ENCODE measurements at regions not wholly inside any gene's neighbourhood (a gene's known extent, or its start where the extent isn't known, plus 50 kb on each side); places are given as distances from the start of the nearest gene placed in this dataset.
"Not testable (repeated sequence)": the region's sequence is repeated elsewhere in the genome, so short reads cannot be mapped to it uniquely, and the experiment has no call there.

GRCh38 chr12:9420817-9421519, 186.7 kb downstream of the KLRB1 start:
- H3K36me3 Mint-ChIP-seq; H3K27me3 Mint-ChIP-seq (ENCODE audit: low read depth); H3K9me3 Mint-ChIP-seq; H3K4me1 Mint-ChIP-seq; H3K4me3 Mint-ChIP-seq; DNase-seq (ENCODE audit: low spot score in 2 of 2, unreplicated experiment in 2 of 2); H3K27ac Mint-ChIP-seq: not testable (repeated sequence)

- H3K36me3 Mint-ChIP-seq; H3K27me3 Mint-ChIP-seq (ENCODE audit: low read depth); H3K27ac Mint-ChIP-seq; H3K9me3 Mint-ChIP-seq; H3K4me3 Mint-ChIP-seq; DNase-seq (ENCODE audit: low spot score in 2 of 2, unreplicated experiment in 2 of 2); H3K4me1 Mint-ChIP-seq: not testable (repeated sequence)
Measured at GRCh38 chr12:9418669-9419041, 189.1 kb downstream of the KLRB1 start.

DNA sequence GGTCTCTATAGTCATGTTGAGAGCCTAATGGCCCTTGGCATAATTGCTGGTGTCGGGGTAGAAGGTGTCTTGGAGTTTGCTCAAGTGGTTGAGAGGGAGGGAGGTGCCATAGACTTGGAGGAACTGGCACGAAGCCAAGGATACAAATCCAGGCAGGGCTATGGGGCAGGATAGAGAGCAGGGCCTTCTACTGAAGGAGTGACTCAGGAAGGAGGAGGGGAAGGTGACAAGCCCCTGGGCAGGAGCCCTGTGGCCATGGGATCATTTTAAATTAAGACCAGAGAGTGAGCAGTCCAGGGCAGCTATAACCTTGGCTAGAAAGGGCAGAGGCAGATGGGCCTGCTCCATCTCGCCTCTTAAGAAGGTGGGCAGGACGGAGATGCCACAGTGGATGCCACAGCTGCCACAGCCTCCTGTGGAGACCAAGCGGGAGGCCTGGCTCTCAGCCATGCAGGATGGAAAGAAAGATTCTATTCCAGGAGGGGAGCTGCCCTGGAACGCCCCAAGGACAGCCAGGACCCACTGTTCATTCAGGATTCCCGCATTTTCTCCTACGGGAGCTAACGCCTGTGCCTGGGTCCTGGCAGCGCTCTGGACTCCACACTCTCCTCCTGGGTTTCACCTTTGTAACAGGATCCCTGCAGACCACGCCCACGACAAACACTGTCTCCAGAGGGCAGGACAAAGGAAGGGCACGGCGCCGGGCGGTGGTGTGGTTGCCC, 189.6 kb downstream of the KLRB1 start:
- not testable (repeated sequence) for H3K27me3 Mint-ChIP-seq (ENCODE audit: low read depth); H3K4me3 Mint-ChIP-seq; H3K27ac Mint-ChIP-seq; H3K4me1 Mint-ChIP-seq; H3K9me3 Mint-ChIP-seq; H3K36me3 Mint-ChIP-seq; DNase-seq (ENCODE audit: low spot score in 2 of 2, unreplicated experiment in 2 of 2)

GRCh38 chr12:9417341-9417740, 190.4 kb downstream of the KLRB1 start:
- not testable (repeated sequence) for H3K36me3 Mint-ChIP-seq; H3K27ac Mint-ChIP-seq; DNase-seq (ENCODE audit: low spot score in 2 of 2, unreplicated experiment in 2 of 2); H3K27me3 Mint-ChIP-seq (ENCODE audit: low read depth); H3K4me3 Mint-ChIP-seq; H3K9me3 Mint-ChIP-seq; H3K4me1 Mint-ChIP-seq

- not testable (repeated sequence) for DNase-seq (ENCODE audit: low spot score in 2 of 2, unreplicated experiment in 2 of 2); H3K27me3 Mint-ChIP-seq (ENCODE audit: low read depth); H3K9me3 Mint-ChIP-seq; H3K4me1 Mint-ChIP-seq; H3K27ac Mint-ChIP-seq; H3K4me3 Mint-ChIP-seq; H3K36me3 Mint-ChIP-seq
Measured at GRCh38 chr12:9416346-9416745, 191.4 kb downstream of the KLRB1 start.

DNA sequence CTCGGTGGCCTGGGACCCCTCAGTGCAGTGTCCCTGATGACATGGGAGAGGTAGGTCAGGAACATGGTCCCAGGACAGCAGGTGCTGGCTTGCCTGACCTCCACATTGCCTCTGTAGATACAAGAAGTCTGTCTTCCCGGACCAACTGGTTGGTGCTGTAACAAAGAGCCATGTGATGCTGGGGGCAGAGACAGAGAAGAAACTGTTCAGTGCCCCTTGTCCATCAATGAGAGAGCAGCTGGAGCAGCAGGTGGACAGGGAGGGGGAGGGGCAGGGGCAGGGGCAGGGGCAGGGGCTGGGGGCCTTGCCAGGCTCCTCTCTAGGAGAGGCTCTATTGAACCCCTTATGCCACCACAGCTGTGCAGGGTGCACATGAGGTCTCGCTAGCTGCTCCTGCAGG, 191.8 kb downstream of the KLRB1 start:
- not testable (repeated sequence) for H3K27ac Mint-ChIP-seq; DNase-seq (ENCODE audit: low spot score in 2 of 2, unreplicated experiment in 2 of 2); H3K4me1 Mint-ChIP-seq; H3K9me3 Mint-ChIP-seq; H3K27me3 Mint-ChIP-seq (ENCODE audit: low read depth); H3K4me3 Mint-ChIP-seq; H3K36me3 Mint-ChIP-seq

DNA sequence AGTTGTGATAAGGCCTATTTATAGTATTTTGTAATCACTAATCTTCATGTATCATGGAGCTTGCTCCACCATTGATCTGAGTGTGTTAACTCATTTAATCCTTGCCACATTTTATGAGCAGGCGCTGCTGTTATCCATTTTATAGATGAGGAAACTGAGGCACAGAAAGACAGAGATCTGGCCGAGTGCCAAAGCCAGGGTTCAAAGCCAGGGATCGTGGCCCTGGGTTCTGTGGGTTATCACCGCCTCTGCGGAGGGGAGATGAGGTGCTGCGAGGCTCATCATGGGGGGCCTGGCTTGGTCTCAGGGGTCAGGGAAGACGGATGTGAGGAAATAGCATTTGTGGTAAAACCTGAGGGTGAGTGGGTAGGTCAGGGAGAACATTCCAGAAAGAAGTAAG, 193.9 kb downstream of the KLRB1 start:
- peak overlapping the region; percentile 16 for H3K27ac Mint-ChIP-seq
- H3K4me1 Mint-ChIP-seq; DNase-seq (ENCODE audit: low spot score in 2 of 2, unreplicated experiment in 2 of 2); H3K4me3 Mint-ChIP-seq; H3K9me3 Mint-ChIP-seq; H3K27me3 Mint-ChIP-seq (ENCODE audit: low read depth); H3K36me3 Mint-ChIP-seq: not testable (repeated sequence)

DNA sequence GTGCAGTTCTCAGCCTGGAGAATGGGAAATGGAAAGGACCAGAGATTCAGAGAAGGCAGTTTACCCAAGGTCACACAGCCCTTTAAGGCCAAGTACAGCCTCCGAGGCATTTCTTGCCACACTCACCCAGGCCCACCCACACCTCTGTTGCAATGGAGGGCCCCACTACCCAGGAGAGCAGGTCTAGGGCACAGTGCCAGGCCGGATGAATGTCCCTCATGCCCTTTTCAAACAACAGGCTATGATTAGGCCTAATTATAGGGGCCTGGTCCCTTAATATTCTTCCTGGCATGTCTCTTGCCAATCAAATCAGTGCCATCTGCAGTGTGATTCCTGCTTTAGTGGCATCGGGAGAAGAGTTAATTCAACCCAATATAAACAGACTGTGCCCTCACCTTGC, 195.3 kb downstream of the KLRB1 start:
- not testable (repeated sequence) for H3K36me3 Mint-ChIP-seq; DNase-seq (ENCODE audit: low spot score in 2 of 2, unreplicated experiment in 2 of 2); H3K9me3 Mint-ChIP-seq; H3K4me3 Mint-ChIP-seq; H3K27ac Mint-ChIP-seq; H3K27me3 Mint-ChIP-seq (ENCODE audit: low read depth); H3K4me1 Mint-ChIP-seq

- H3K27me3 Mint-ChIP-seq (ENCODE audit: low read depth); H3K36me3 Mint-ChIP-seq; H3K9me3 Mint-ChIP-seq; H3K27ac Mint-ChIP-seq; H3K4me1 Mint-ChIP-seq; DNase-seq (ENCODE audit: low spot score in 2 of 2, unreplicated experiment in 2 of 2); H3K4me3 Mint-ChIP-seq: not testable (repeated sequence)
Measured at GRCh38 chr12:9411616-9412268, 196.0 kb downstream of the KLRB1 start.

- DNase-seq (ENCODE audit: low spot score in 2 of 2, unreplicated experiment in 2 of 2); H3K4me3 Mint-ChIP-seq; H3K27me3 Mint-ChIP-seq (ENCODE audit: low read depth); H3K36me3 Mint-ChIP-seq; H3K9me3 Mint-ChIP-seq; H3K27ac Mint-ChIP-seq; H3K4me1 Mint-ChIP-seq: not testable (repeated sequence)
Measured at GRCh38 chr12:9407425-9407748, 199.2 kb upstream of the PZP start.

Data from mesothelial cell of epicardium (in vitro differentiated cells).